GM12864 (cell line): ENCODE measurements at regions not wholly inside any gene's neighbourhood (a gene's known extent, or its start where the extent isn't known, plus 50 kb on each side); places are given as distances from the start of the nearest gene placed in this dataset.
A peak's percentile ranks its signal among the peaks of the same experiment; 100 is the strongest.

Experiments used
- DNase-seq: peaks from one replicate; pipeline ENCODE4 v3.0.0-alpha.2; 2011; ENCODE audit warnings: low read depth
- H3K4me3 ChIP-seq: 2 replicates; pipeline ENCODE4 v1.5.1; 2011; ENCODE audit warnings: mild to moderate bottlenecking, low read depth, low read length, control low read depth
- CTCF ChIP-seq: IDR thresholded peaks from 2 replicates; pipeline ENCODE4 v1.5.1; 2011; ENCODE audit warnings: low read depth, mild to moderate bottlenecking, moderate library complexity, low read length, control low read depth, inconsistent platforms; ENCODE audit errors: missing control alignments

GRCh38 chr13:70330697-70331361, 222.6 kb upstream of the KLHL1 start:
- no peak for DNase-seq
- no peak overlapping the region for H3K4me3 ChIP-seq
- TF ChIP-seq CTCF, result no peak

- no peak overlapping the region for H3K4me3 ChIP-seq
- no peak for TF ChIP-seq CTCF
- no peak for DNase-seq
Measured at GRCh38 chr13:70324519-70324918, 216.3 kb upstream of the KLHL1 start.

GRCh38 chr13:70311191-70311590, 202.9 kb upstream of the KLHL1 start:
- no peak overlapping the region for H3K4me3 ChIP-seq
- DNase-seq, result no peak
- no peak for TF ChIP-seq CTCF

- DNase-seq, result no peak
- peak; percentile 6 for TF ChIP-seq CTCF
- H3K4me3 ChIP-seq, result no peak overlapping the region
Measured at GRCh38 chr13:70310396-70311119, 202.3 kb upstream of the KLHL1 start.

- H3K4me3 ChIP-seq, result no peak overlapping the region
- TF ChIP-seq CTCF, result no peak
- no peak for DNase-seq
Measured at GRCh38 chr13:70297189-70297616, 189.0 kb upstream of the KLHL1 start.

GRCh38 chr13:70284371-70284770, 176.1 kb upstream of the KLHL1 start:
- no peak for DNase-seq
- TF ChIP-seq CTCF, result no peak
- H3K4me3 ChIP-seq, result no peak overlapping the region

- no peak overlapping the region for H3K4me3 ChIP-seq
- DNase-seq, result no peak
- no peak for TF ChIP-seq CTCF
Measured at GRCh38 chr13:70275841-70276240, 167.6 kb upstream of the KLHL1 start.
